ENCODE measurements at regions not wholly inside any gene's neighbourhood (a gene's known extent, or its start where the extent isn't known, plus 50 kb on each side); places are given as distances from the start of the nearest gene placed in this dataset.

DNA sequence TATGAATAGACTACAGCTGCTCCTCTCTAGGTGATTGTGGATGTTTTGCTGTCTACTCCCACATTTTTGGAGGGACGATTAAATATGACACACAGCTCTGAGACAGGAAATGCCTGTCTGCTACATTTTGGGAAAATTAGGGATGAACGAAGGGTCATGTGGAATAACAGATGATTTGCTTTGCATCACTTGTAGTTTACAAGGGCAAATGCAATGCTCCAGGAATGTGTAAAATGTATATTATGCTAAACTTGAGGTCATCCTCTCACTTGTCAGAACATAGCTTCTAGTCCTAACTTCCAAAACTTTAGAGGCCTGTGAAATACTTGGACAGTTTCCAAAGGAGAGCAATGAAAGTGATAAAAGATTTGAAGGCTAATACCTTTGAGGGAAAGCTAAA, 284.2 kb upstream of the DACH1 start:
- TF ChIP-seq, protein P1, sequence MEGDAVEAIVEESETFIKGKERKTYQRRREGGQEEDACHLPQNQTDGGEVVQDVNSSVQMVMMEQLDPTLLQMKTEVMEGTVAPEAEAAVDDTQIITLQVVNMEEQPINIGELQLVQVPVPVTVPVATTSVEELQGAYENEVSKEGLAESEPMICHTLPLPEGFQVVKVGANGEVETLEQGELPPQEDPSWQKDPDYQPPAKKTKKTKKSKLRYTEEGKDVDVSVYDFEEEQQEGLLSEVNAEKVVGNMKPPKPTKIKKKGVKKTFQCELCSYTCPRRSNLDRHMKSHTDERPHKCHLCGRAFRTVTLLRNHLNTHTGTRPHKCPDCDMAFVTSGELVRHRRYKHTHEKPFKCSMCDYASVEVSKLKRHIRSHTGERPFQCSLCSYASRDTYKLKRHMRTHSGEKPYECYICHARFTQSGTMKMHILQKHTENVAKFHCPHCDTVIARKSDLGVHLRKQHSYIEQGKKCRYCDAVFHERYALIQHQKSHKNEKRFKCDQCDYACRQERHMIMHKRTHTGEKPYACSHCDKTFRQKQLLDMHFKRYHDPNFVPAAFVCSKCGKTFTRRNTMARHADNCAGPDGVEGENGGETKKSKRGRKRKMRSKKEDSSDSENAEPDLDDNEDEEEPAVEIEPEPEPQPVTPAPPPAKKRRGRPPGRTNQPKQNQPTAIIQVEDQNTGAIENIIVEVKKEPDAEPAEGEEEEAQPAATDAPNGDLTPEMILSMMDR (conservative IDR thresholded peaks at IDR 0.05; ENCODE audit: low read depth, low read length): no peak
- TF ChIP-seq EZH2 (IDR thresholded peaks at IDR 0.05; ENCODE audit: borderline replicate concordance, low read depth, low read length, poor library complexity, severe bottlenecking): no peak
